ENCODE measurements at regions not wholly inside any gene's neighbourhood (a gene's known extent, or its start where the extent isn't known, plus 50 kb on each side); places are given as distances from the start of the nearest gene placed in this dataset.

DNA sequence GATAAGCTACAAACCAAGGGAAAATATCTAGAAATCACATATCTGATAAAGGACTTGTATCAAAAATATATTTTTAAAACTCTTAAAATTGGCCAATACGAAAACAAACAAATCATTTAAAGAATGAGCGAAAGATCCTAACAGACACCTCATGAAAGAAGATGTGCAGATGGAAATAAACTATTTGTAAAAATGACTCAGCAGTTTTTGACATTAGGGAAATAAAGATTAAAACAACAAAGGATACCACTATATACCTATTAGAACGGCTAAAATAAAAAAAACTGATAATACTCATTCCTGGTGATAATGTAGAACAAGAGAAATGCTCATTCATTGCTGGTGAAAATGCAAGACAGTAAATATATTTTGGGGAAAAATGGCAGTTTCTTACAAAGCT lies 506.4 kb downstream of the KLHL4 start:
- intact Hi-C loops (cut with DNase I; ENCODE audit: low total_unique reads), result no loop called here
- Histone ChIP-seq H3K27me3 (replicated peaks in 1 of 7) (no peaks in the 10 kb centered on the region), H3K27ac (no peak overlapping the region), H3K9me3 (no peaks in the 10 kb centered on the region), H3K36me3 (no peaks in the 10 kb centered on the region), H3K4me3 (no peak overlapping the region), H3K4me1 (no peaks in the 10 kb centered on the region)
- TF ChIP-seq, protein P1, sequence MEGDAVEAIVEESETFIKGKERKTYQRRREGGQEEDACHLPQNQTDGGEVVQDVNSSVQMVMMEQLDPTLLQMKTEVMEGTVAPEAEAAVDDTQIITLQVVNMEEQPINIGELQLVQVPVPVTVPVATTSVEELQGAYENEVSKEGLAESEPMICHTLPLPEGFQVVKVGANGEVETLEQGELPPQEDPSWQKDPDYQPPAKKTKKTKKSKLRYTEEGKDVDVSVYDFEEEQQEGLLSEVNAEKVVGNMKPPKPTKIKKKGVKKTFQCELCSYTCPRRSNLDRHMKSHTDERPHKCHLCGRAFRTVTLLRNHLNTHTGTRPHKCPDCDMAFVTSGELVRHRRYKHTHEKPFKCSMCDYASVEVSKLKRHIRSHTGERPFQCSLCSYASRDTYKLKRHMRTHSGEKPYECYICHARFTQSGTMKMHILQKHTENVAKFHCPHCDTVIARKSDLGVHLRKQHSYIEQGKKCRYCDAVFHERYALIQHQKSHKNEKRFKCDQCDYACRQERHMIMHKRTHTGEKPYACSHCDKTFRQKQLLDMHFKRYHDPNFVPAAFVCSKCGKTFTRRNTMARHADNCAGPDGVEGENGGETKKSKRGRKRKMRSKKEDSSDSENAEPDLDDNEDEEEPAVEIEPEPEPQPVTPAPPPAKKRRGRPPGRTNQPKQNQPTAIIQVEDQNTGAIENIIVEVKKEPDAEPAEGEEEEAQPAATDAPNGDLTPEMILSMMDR (IDR thresholded peaks at IDR 0.05 in 8 of 11, conservative IDR thresholded peaks at IDR 0.05 in 3 of 11), result no peak
- TF ChIP-seq POLR2AphosphoS5 (IDR thresholded peaks at IDR 0.05), result no peak
- TF ChIP-seq POLR2A (IDR thresholded peaks at IDR 0.05), result no peak
- 64 to 92% (median 83%) methylated on average over 3 of the region's 3 CpGs for WGBS, 5 donors
- DNase-seq, result no peak

GRCh38 chrX:88072339-88073030 lies 554.9 kb downstream of the KLHL4 start:
- peaks cover 0 to 5% (median 0%) of the 10 kb centered on the region in 8 donors for H3K9me3 ChIP-seq
- DNase-seq, result no peak
- no peak overlapping the region for H3K27ac ChIP-seq
- 70 to 87% (median 84%) methylated on average over 2 of the region's 2 CpGs for WGBS, 5 donors
- no peaks in the 10 kb centered on the region for H3K27me3 ChIP-seq (replicated peaks in 1 of 7)
- H3K4me1 ChIP-seq, result no peaks in the 10 kb centered on the region
- H3K36me3 ChIP-seq, result no peaks in the 10 kb centered on the region
- TF ChIP-seq POLR2A (IDR thresholded peaks at IDR 0.05) (no peak), POLR2AphosphoS5 (IDR thresholded peaks at IDR 0.05) (no peak)
- TF ChIP-seq, protein P1 (IDR thresholded peaks at IDR 0.05 in 8 of 11, conservative IDR thresholded peaks at IDR 0.05 in 3 of 11), result no peak
- no peak overlapping the region for H3K4me3 ChIP-seq
- intact Hi-C loops (cut with DNase I; ENCODE audit: low total_unique reads), result no loop called here

DNA sequence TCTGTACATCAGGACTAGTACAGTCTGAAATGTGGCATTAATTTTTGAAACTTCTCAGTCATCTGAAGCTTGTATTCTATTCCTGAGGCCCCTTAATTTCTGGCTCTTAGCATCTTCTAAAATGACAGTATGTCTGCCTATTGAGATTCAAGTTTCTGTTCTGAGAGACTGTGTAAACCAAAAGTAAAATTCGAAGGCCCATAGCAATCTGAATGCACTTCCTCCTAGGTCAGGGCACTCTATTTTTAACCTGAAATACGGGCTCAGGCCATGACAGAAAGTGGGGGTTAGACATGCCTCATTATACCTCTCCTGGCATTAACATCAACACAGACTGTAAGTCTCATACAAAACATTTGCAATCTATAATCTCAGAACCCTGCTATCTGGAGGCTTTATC lies 584.4 kb downstream of the KLHL4 start:
- Histone ChIP-seq H3K27ac (no peak overlapping the region), H3K4me3 (no peak overlapping the region), H3K9me3 (no peaks in the 10 kb centered on the region), H3K27me3 (replicated peaks in 1 of 7) (no peaks in the 10 kb centered on the region), H3K4me1 (no peaks in the 10 kb centered on the region), H3K36me3 (no peaks in the 10 kb centered on the region)
- DNase-seq, result no peak
- no peak for TF ChIP-seq POLR2A (IDR thresholded peaks at IDR 0.05)
- TF ChIP-seq, protein P1 (IDR thresholded peaks at IDR 0.05 in 8 of 11, conservative IDR thresholded peaks at IDR 0.05 in 3 of 11), result no peak
- no peak for TF ChIP-seq POLR2AphosphoS5 (IDR thresholded peaks at IDR 0.05)
- WGBS, 5 donors, result 0 to 16% (median 5%) methylated on average over 2 of the region's 2 CpGs
- intact Hi-C loops (cut with DNase I; ENCODE audit: low total_unique reads), result no loop called here

- Histone ChIP-seq H3K4me1 (no peaks in the 10 kb centered on the region), H3K27me3 (replicated peaks in 1 of 7) (no peaks in the 10 kb centered on the region), H3K9me3 (no peaks in the 10 kb centered on the region), H3K36me3 (no peaks in the 10 kb centered on the region), H3K4me3 (no peak overlapping the region), H3K27ac (no peak overlapping the region)
- TF ChIP-seq, protein P1 (IDR thresholded peaks at IDR 0.05 in 8 of 11, conservative IDR thresholded peaks at IDR 0.05 in 3 of 11), result no peak
- intact Hi-C loops (cut with DNase I; ENCODE audit: low total_unique reads), result no loop called here
- no peak for DNase-seq
- 23 to 27% (median 26%) methylated on average over 3 of the region's 3 CpGs for whole genome bisulfite sequencing, 5 donors
These were observed 611.3 kb upstream of the CPXCR1 start for GRCh38 chrX:88135735-88136134.
